Breast epithelium (tissue), 3 donors: ENCODE measurements at regions not wholly inside any gene's neighbourhood (a gene's known extent, or its start where the extent isn't known, plus 50 kb on each side); places are given as distances from the start of the nearest gene placed in this dataset.

Source experiments
- POLR2AphosphoS5 ChIP-seq, 3 donors: sonication (generic); formaldehyde crosslinking; IDR thresholded peaks; one replicate each; pipeline ENCODE4 v1.6.1; 2017; ENCODE audit warnings: antibody characterized with exemption in 3 of 3
- TF ChIP-seq, protein P1 (sequence below), 3 donors: fragments of 450-650 bp; IDR thresholded peaks; one replicate each; pipeline ENCODE4 v1.5.1; 2016 to 2017; ENCODE audit warnings: antibody characterized with exemption in 3 of 3, mild to moderate bottlenecking in 3 of 3, moderate library complexity in 3 of 3

DNA sequence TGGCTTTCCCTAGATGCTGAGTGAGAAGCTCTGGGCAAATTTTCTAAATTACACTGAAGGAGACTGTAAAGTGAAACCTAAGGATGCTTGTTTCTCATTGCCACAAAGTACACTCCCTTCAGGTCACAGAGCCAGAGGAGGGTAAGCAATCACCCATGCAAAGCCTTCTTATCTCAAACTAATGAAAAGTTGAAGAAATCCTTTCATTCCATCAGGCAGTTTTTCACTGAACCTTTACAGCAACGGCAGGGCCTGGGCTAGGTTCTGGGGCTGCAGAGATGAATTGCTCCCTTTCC is 106.2 kb downstream of the RASSF10 start:
- TF ChIP-seq, protein P1, sequence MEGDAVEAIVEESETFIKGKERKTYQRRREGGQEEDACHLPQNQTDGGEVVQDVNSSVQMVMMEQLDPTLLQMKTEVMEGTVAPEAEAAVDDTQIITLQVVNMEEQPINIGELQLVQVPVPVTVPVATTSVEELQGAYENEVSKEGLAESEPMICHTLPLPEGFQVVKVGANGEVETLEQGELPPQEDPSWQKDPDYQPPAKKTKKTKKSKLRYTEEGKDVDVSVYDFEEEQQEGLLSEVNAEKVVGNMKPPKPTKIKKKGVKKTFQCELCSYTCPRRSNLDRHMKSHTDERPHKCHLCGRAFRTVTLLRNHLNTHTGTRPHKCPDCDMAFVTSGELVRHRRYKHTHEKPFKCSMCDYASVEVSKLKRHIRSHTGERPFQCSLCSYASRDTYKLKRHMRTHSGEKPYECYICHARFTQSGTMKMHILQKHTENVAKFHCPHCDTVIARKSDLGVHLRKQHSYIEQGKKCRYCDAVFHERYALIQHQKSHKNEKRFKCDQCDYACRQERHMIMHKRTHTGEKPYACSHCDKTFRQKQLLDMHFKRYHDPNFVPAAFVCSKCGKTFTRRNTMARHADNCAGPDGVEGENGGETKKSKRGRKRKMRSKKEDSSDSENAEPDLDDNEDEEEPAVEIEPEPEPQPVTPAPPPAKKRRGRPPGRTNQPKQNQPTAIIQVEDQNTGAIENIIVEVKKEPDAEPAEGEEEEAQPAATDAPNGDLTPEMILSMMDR (IDR thresholded peaks at IDR 0.05): no peak
- TF ChIP-seq POLR2AphosphoS5 (IDR thresholded peaks at IDR 0.05): no peak
